Anterior cingulate cortex (tissue), 58 donors: ENCODE measurements at regions not wholly inside any gene's neighbourhood (a gene's known extent, or its start where the extent isn't known, plus 50 kb on each side); places are given as distances from the start of the nearest gene placed in this dataset.
"Not testable (repeated sequence)": the region's sequence is repeated elsewhere in the genome, so short reads cannot be mapped to it uniquely, and the experiment has no call there.

Experiments
- DNase-seq, 58 donors: peaks; one replicate each; lab custom pipeline; 2025; lab: John Stamatoyannopoulos, UW

DNA sequence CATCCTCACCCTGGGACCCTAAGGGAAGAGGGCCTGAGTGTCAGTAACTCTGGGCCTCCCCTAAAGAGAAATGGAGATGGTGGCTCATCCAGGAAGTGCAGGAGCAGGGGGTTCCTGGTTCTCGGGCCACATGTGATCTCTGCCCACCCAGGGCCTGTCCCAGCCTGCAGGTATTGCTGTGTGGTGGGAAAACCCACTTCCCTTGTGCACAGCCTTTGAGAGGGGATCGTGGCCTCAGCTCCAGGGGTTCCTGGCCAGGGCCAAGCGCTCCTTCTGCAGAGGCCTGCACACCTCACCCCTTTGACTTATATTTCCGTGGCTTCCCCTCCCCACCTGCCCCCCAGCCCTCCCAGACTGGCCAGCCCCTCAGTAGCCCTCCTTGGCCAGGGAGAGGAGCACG, 213.5 kb downstream of the OR4C45 start:
- DNase-seq = no peak

DNA sequence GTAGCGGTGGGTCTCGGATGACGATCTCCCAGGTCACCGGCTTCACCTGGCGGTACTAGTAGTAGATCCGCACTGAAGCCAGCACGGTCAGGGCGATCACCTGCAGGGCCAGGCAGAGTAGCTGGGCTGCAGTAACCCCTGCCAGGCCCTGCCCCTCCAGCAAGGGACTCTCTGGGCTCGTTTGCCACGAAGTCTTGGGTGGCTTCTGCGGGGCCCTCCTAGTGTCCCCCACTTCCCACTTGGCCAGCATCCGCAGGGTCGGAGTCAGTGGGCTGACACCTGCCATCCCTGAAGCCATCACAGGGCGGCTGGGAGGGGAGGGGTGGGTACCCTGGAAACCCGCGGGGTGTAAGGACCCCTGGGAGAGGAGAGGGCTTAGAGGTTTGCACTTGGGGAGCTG, 214.0 kb downstream of the OR4C45 start:
- DNase-seq = no peak

DNA sequence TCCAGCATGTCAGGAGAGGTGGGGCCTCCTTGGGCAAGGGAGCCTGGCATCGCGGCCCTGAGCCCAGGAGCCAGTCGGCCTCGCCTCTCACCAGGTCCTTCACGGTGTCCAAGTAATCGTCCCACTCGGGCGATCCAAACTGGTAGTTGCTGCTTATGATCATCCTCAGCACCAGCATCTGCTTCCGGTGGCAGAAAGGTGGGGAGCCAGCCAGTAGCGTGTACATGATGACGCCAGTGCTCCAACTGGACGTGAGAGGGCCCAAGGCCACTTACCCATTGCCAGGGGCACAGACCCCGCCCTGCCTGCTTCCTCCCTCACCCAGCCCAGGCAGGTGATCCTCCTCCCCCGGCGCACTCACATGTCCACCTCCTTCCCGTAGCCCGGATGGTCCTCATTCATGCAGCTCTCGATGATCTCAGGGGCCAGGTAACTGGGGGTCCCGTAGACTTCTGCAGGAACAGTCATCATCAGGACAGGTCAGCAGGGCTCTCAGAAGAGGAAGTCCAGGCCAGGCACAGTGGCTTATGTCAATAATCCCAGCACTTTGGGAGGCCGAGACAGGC, 214.7 kb downstream of the OR4C45 start:
- DNase-seq = no peak

DNA sequence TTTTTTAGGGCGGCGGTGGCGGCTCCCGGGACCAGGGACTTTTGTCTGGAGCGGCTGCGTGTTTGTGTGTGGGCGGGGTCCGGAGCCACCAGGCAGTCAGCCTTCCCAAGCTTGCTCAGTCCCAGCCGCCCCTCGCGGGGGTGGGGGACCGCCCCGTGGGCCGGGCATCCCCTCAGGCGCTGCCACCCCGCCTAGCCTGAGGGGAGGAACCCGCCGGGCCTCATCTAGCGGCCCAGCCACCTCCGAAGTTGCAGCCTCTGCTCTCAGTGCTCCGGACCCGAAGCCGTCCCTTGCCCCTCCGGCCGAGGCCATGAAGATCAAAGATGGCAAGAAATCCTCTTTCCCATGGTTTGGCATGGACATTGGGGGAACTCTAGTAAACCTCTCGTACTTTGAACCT, 235.2 kb downstream of the OR4C45 start:
- no peak for DNase-seq

DNA sequence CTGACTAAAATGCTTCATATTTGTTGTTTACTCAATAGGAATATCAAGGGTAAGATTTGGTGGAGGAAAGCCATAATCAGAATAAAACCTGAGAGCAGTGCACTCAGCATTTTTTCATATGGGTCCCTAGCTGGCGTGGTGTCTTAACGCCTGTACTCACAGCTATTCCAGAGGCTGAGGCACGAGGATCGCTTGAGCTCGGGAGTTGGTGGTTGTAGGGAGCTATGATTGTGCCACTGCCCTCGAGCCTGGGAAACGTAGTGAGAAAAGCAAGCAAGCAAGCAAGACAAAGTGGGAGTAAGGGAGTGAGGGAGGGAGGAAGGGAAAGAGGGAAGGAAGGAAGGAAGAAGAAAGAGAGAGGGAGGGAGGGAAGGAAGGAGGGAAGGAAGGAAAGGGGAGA, 242.5 kb downstream of the OR4C45 start:
- no peak for DNase-seq

DNA sequence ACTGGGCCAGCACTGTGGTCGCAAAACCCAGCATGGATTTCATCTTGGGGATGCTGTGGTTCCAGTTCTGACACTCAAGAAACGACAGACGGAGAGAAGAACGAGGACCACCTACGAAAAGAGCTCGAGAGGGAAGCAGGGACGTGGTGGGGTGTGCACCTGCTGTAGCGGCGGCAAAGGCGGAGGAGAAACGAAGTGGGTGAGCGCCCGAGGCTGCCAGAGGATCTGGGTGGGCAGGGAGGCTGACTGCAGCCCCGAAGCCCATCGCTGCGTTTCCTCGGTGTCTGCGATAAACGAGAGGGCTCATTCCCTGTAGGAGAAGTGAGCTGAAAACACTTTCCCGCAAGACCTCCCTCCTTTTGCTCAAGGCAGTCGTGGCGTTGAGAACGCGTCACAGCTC, 246.1 kb downstream of the OR4C45 start:
- no peak for DNase-seq

DNA sequence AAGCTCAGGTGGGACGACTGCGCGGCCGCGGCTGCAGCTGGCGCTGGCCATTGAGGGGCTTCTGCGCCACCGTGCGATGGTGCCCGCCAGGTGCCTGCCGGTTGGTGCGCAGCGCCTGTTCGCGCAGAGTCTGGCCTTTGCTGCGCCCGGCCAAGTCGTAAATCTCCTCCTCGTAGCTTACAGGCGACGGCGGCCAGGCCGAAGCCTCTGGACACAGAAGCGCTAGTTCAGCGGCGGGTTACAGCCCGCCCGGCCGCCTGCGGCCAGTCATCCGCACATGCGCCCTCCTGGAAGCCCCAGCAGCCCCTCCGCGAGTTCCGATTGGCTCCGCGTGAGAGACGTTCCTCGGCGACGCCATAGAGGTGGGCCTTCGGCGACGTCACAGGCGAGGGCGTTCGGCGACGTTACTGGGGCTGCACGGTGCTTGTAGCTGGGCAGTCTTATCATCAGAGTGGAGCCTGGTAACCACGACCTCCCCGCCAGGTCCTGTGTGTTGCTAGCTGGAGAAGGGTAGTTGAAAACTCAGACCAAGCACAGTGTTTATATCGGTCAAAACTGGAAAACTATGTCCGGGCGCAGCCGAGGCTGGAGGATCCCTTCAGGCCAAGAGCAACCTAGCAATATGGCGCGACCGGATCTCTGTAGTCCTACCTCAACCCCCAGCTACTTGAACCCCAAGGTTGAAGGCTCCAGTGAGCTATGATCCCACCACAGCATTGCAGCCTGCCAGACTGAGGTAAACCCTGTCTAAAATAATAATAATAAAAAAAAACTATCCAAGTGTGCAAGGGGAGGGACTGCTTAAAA, 265.7 kb downstream of the OR4C45 start:
- no peak for DNase-seq

DNA sequence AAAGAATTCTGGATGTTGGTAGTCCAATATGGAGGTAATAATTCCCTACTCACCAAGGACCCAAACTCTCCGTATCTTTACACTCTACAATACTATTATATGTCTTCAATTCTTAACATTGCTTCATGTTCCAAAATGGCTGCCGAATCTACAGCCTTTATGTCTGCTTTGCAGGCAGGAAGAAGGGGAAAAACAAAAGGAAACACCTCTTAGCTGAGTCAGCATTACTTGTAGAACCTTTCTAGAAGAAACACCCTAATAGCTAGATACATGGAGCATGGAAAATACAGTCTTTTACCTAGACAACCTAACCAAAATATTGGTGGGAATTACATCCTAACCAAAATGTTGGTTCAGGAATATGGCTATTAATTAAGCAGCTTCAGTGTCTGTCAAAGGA, 298.0 kb downstream of the OR4C45 start:
- not testable (repeated sequence) for DNase-seq

DNA sequence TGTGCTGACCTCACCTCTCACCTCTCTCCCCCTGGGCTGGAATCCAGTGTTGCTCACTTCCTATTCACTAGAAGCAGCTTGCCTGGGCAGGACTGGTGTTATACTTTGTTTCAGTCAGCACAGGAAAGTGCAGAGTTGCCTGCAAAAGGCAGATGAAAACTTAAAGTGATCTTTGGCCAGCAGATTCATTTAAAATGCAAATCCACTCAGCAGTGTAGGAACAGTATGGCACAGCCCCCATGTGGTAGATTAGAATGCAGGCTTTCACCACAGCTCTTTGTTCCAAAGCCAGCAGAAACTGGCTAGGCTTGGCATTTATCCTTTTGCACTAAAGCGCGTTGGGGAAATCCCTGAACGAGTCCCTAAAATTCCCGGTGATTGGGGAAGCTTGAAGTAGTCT, 301.2 kb downstream of the OR4C45 start:
- no peak for DNase-seq

DNA sequence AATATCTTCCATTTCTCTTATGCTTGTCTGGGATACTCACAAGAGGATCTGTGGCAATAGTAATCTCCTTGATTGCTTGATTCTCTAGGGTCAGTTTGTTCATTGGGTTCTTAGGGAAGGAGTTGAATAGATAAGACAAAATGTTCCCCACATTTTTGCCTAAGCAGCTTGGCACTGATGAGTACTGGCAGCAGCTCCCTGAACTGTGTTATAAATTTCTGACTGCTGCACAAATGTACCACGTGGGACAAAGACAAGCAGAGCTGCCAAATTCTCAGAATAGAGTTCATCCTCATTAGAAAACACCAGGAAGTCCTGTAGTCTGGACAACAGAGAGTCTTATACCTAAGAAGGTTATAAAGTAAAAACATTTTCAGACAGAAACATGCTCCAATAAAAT, 304.8 kb downstream of the OR4C45 start:
- DNase-seq = not testable (repeated sequence)

DNA sequence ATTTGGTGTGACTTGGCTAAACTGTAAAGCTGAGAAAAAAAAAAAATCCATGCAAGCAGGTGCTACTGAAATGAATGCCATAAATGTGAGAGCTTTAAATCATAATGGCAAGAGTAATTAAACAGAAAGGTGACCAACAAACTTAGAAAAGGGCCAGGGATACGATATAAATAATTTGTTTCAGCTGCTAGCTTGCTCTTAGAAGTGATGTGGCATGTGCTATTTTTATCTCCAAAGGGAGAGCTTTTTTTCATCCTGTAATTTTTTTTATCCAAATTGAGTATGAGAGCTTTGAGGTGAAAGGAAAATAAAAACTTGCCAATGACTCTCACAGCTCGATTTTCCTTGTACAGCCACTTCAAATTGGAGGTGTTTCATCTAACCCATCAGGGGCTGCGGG, 315.3 kb downstream of the OR4C45 start:
- DNase-seq = not testable (repeated sequence)

DNA sequence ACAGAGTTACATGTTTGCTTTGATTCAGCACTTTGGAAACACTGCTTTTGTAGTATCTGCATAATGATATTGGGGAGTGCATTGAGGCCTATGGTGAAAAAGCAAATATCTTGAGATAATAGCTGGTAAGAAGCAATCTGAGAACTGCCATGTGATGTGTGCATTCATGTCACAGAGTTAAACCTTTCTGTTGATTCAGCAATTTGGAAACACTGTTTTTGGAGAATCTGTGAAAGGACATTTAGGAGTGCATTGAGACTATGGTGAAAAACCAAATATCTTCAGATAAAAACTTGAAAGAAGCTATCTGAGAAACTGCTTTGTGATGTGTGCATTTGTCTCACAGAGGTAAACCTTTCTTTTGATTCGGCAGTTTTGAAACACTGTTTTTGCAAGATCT, 346.8 kb downstream of the OR4C45 start:
- no peak for DNase-seq

DNA sequence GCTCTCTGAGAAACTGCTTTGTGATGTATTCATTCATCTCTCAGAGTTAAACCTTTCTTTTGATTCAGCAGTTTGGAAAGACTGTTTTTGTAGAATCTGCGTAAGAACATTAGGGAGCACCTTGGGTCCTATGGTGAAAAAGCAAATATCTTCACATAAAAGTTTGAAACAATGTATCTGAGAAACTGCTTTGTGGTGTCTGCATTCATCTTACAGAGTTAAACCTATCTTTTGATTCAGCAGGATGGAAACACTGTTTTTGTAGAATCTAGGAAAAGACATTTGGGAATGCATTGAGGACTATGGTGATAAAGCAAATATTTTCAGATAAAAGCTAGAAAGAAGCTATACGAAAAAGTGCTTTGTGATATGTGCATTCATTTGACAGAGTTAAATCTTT, 361.3 kb downstream of the OR4C45 start:
- no peak for DNase-seq

DNA sequence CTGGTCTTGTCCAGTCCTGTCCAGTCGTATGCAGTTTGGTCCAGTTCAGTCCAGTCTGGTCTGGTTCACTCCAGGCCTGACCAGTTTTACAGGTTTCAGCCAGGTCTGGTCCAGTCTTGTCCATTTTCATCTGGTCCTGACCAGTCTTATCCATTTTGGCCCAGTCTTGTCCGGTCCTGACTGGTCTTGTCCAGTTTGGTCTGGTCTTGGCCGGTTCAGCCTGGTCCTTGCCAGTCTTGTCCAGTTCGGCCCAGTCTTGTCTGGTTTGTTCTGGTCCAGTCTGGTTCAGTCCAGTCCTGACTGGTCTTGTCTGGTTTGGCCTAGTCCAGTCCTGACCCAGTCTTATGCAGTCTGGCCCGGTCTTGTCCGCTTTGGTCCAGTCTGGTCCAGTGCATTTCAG, 380.2 kb downstream of the OR4C45 start:
- DNase-seq = no peak

DNA sequence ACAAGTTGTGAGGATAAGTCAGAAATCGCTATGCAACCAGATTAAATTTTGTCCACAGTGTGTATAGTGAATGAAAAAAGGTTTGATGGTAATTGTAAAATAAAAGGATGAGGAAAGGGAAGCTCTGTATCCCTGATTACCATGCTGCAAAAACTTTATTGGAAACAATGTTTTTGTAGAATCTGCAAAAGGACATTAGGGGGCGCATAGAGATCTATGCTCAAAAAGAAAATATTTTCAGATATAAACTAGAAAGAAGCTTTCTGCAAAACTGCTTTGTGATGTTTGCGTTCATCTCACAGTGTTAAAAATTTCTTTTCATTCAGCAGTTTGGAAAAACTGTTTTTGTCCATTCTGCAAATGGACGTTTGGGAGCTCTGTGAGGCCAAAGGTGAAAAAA, 390.5 kb downstream of the OR4C45 start:
- DNase-seq = no peak
